Type B pancreatic cell (in vitro differentiated cells): ENCODE measurements at regions not wholly inside any gene's neighbourhood (a gene's known extent, or its start where the extent isn't known, plus 50 kb on each side); places are given as distances from the start of the nearest gene placed in this dataset.

Experiments
- DNase-seq: peaks from one replicate; pipeline ENCODE4 v3.0.0; 2021; ENCODE audit warnings: mixed read lengths; ENCODE audit not compliant: unreplicated experiment; ENCODE audit errors: extremely low spot score
- H3K27ac Mint-ChIP-seq: 2 replicates; pipeline ENCODE4 v1.8.0; 2021; ENCODE audit warnings: mild to moderate bottlenecking, mixed read lengths
- H3K27me3 Mint-ChIP-seq: 2 replicates; pipeline ENCODE4 v1.8.0; 2021; ENCODE audit warnings: mixed read lengths
- H3K36me3 Mint-ChIP-seq: 2 replicates; pipeline ENCODE4 v1.8.0; 2021; ENCODE audit warnings: mixed read lengths
- H3K4me1 Mint-ChIP-seq: one replicate; pipeline ENCODE4 v1.8.0; 2021; ENCODE audit warnings: mixed read lengths; ENCODE audit not compliant: unreplicated experiment
- H3K4me3 Mint-ChIP-seq: 2 replicates; pipeline ENCODE4 v1.8.0; 2021; ENCODE audit warnings: mild to moderate bottlenecking, mixed read lengths
- H3K9me3 Mint-ChIP-seq: 2 replicates; pipeline ENCODE4 v1.8.0; 2021; ENCODE audit warnings: mixed read lengths
- CTCF ChIP-seq: fragments of 200-600 bp; sonication (generic); conservative IDR thresholded peaks from 2 replicates; pipeline ENCODE4 v1.5.0; 2021; ENCODE audit warnings: antibody characterized with exemption, mild to moderate bottlenecking

- H3K27ac Mint-ChIP-seq: no peak overlapping the region
- H3K9me3 Mint-ChIP-seq: peaks cover 6% of the 10 kb centered on the region
- DNase-seq: no peak
- TF ChIP-seq CTCF: no peak
- no peaks in the 10 kb centered on the region for H3K27me3 Mint-ChIP-seq
- no peak overlapping the region for H3K4me3 Mint-ChIP-seq
- H3K36me3 Mint-ChIP-seq: no peaks in the 10 kb centered on the region
- peaks cover 8% of the 10 kb centered on the region for H3K4me1 Mint-ChIP-seq
Observed at GRCh38 chr13:58472483-58472882, 840.9 kb downstream of the PCDH17 start.

GRCh38 chr13:58474581-58474980, 843.0 kb downstream of the PCDH17 start:
- Mint-ChIP-seq H3K4me3 (no peak overlapping the region), H3K27ac (no peak overlapping the region), H3K4me1 (peaks cover 8% of the 10 kb centered on the region), H3K27me3 (no peaks in the 10 kb centered on the region), H3K36me3 (no peaks in the 10 kb centered on the region), H3K9me3 (peaks cover 1% of the 10 kb centered on the region)
- no peak for DNase-seq
- TF ChIP-seq CTCF: no peak

GRCh38 chr13:58476206-58476918, 844.8 kb downstream of the PCDH17 start:
- Mint-ChIP-seq H3K36me3 (no peaks in the 10 kb centered on the region), H3K4me1 (peaks cover 8% of the 10 kb centered on the region), H3K4me3 (no peak overlapping the region), H3K27ac (no peak overlapping the region), H3K9me3 (no peaks in the 10 kb centered on the region), H3K27me3 (no peaks in the 10 kb centered on the region)
- TF ChIP-seq CTCF: no peak
- DNase-seq: no peak

GRCh38 chr13:58478858-58479257, 847.3 kb downstream of the PCDH17 start:
- TF ChIP-seq CTCF: no peak
- Mint-ChIP-seq H3K4me1 (peaks cover 8% of the 10 kb centered on the region), H3K4me3 (no peak overlapping the region), H3K27ac (no peak overlapping the region), H3K36me3 (no peaks in the 10 kb centered on the region), H3K9me3 (no peaks in the 10 kb centered on the region), H3K27me3 (no peaks in the 10 kb centered on the region)
- no peak for DNase-seq

GRCh38 chr13:58480061-58480460, 848.5 kb downstream of the PCDH17 start:
- Mint-ChIP-seq H3K36me3 (no peaks in the 10 kb centered on the region), H3K4me1 (peaks cover 8% of the 10 kb centered on the region), H3K9me3 (no peaks in the 10 kb centered on the region), H3K4me3 (no peak overlapping the region), H3K27me3 (no peaks in the 10 kb centered on the region), H3K27ac (no peak overlapping the region)
- no peak for DNase-seq
- no peak for TF ChIP-seq CTCF

- no peaks in the 10 kb centered on the region for H3K9me3 Mint-ChIP-seq
- H3K27me3 Mint-ChIP-seq: no peaks in the 10 kb centered on the region
- H3K4me1 Mint-ChIP-seq: no peaks in the 10 kb centered on the region
- TF ChIP-seq CTCF: no peak
- DNase-seq: no peak
- H3K4me3 Mint-ChIP-seq: no peak overlapping the region
- H3K27ac Mint-ChIP-seq: no peak overlapping the region
- no peaks in the 10 kb centered on the region for H3K36me3 Mint-ChIP-seq
Observed at GRCh38 chr13:58488251-58488650, 856.7 kb downstream of the PCDH17 start.
